COLO668 (cell line): ENCODE measurements at regions not wholly inside any gene's neighbourhood (a gene's known extent, or its start where the extent isn't known, plus 50 kb on each side); places are given as distances from the start of the nearest gene placed in this dataset.
"Not testable (repeated sequence)": the region's sequence is repeated elsewhere in the genome, so short reads cannot be mapped to it uniquely, and the experiment has no call there.

Experiments used
- DNase-seq: peaks from one replicate; lab custom pipeline; 2025; ENCODE audit not compliant: unreplicated experiment; lab: John Stamatoyannopoulos, UW

DNA sequence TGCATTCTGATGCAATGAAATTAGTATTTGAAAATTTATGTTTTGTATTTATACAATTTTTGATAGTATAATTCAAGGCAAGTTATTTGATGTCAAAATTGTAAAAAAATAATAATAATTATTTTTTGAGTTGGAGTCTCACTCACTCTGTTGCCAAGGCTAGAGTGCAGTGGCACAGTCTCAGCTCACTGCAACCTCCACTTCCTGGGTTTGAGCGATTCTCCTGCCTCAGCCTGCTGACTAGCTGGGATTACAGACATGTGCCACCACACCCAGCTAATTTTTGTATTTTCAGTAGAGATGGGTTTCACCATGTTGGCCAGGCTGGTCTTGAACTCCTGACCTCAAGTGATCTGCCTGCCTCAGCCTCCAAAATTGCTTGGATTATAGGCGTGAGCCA, 342.4 kb upstream of the ARPP21 start:
- not testable (repeated sequence) for DNase-seq

GRCh38 chr3:35305406-35305805, 333.9 kb upstream of the ARPP21 start:
- DNase-seq, result no peak

GRCh38 chr3:35307296-35307695, 332.0 kb upstream of the ARPP21 start:
- no peak for DNase-seq

GRCh38 chr3:35316841-35317240, 322.5 kb upstream of the ARPP21 start:
- not testable (repeated sequence) for DNase-seq

GRCh38 chr3:35320646-35321407, 318.5 kb upstream of the ARPP21 start:
- DNase-seq, result no peak

GRCh38 chr3:35322070-35322469, 317.3 kb upstream of the ARPP21 start:
- DNase-seq, result no peak

GRCh38 chr3:35335703-35336102, 303.6 kb upstream of the ARPP21 start:
- DNase-seq, result no peak

GRCh38 chr3:35336601-35337000, 302.7 kb upstream of the ARPP21 start:
- no peak for DNase-seq

GRCh38 chr3:35338186-35338585, 301.1 kb upstream of the ARPP21 start:
- DNase-seq, result no peak

- DNase-seq, result no peak
Observed at GRCh38 chr3:35380196-35380595, 259.1 kb upstream of the ARPP21 start.

- DNase-seq, result no peak
Observed at GRCh38 chr3:35383216-35383615, 256.1 kb upstream of the ARPP21 start.

DNA sequence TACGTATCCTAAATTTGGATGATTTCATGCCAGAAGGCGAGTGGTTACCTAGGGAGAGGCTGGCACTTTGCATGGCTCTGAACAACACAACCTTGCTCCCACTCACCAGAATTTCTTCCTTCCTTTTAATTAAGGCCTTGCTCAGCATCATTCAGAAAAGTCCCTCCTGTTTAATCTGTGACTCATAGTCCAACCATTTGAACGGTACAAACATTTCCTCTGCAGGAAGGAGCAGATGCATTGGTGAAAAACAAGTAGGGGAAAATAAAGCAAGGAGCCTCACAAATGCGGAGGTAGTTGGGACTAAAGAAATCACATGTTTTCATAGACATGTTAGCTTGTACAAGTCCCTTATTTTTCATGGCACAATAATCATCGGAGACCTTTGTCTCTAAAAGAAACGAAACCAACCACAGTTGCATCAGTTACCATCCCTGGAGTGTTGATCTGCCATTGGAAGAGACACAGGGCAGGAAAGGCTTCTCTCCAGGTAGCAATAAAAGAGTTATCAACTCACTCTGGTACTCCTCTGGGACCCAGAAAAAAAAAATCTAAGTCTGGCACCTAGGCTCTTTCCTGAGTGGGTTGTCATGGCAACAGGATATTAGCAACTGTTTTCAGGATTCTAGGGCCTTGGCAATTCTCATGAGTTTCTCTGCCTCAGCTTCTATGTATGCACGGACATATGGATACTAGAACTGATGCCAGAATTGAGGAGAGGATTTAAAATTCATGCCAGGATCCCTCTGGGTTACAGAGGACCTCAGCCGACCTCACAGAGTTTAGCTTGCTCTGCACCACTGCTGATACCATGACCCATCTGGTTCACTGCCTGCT, 255.4 kb upstream of the ARPP21 start:
- DNase-seq, result no peak

GRCh38 chr3:35385271-35385670, 254.1 kb upstream of the ARPP21 start:
- DNase-seq, result no peak

DNA sequence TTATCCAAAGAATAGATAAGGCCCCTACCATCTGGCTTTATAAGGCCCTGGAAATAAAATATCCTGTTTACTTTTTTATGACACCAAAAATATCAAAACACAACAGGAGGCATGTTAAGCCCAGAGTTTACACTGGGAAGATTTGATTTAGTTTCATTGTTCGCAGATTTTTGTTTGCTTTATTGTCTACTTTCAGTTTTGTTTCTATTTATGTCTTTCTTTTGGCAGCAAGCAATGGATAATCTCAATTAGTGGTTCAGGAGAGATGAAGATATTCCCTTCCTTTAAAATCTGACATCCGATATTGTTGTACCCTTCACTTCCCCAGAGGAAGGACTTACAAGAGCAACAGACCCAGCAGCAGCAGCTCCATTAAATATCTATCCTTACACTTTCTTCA, 249.4 kb upstream of the ARPP21 start:
- no peak for DNase-seq

DNA sequence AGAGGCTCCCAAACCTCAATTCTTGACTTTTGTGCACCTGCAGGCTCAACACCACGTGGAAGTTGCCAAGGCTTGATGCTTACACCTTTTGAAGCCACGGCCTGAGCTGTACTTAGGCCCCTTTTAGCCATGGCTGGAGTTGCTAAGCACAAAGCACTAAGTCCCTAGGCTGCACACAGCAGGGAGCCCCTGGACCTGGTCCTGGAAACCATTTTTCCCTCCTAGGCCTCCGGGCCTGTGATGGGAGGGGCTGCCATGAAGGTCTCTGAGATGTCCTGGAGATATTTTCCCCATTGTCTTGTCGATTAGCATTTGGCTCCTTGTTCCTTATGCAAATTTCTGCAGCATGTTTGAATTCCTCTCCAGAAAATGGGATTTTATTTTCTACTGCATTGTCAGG, 247.1 kb upstream of the ARPP21 start:
- no peak for DNase-seq

DNA sequence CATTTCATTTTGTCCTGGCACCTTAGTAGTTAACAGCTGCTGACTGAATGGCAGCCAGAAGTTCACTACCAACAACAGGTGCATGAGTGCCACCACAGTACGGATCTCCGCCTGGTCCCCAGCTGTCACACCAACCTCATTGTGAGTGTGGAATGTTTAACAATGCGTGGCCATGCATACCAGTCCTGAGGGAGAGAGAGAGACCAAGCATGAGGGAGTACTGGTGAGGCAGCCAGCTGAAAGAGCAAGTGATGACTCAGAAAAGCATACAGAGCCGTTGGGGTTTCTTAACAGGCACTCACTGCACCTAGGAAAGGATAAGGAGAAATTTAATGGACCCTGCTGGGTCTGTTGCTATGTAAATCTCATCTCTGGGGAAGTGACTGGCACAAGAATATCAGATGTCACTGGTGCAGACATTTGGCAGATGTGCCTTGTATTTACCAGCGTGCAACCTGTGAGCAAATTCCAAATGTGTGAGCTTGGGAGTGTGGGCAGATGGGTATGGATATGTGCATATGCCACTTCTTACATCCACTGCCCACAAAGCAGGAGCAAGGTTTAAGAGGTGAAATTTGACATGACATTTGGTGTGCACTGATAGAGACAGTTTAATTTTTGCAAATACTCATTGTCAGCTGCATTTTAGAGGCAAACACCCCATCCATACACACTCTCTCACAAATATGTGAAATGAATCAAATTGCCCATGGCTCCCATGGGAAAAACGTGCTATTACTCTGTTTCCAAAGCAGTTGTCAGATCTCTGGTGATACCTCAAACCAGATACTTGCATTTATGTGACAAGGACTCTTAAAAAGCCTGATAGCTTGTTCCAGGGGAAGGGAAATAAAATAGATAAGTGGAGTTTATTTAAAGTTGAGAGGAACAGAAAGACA, 245.2 kb upstream of the ARPP21 start:
- DNase-seq, result peak; percentile 22

DNA sequence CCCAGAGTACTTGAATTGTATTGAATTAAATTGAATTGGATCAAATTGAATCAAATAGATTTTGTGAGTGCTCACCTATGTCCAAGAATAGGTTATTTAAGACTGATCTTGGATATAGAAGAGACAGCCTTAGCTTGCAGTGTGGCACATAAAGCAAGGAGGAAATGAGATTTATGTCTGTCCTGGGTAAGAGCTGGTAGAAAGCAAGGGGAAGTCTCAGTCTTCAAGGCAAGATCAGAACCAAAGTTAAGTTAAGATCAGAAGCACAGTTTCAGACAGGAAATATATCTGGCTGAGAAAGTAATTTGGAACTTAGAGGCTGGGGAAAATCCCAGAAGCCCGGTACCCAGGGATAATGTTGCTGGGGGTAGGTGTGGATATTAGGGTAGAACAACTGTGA, 244.4 kb upstream of the ARPP21 start:
- no peak for DNase-seq

DNA sequence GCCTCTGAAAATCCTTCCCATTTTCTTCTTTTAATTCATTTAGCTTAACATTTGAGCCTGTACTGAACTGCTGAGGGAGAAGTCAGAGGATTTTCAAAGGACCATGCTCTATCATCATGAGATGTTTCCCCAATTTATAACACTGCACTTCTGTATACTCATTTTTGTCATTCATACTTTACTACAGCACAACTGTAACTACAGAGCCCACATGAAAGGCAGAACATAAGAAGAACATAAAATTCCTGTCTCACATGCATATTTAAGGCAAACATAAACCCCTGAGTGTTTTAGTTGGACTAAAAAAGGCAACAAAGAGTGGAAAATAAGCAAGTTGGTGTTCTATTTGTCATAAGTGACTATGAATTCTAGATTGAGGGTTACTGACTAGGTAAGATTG, 237.7 kb upstream of the ARPP21 start:
- DNase-seq, result no peak

DNA sequence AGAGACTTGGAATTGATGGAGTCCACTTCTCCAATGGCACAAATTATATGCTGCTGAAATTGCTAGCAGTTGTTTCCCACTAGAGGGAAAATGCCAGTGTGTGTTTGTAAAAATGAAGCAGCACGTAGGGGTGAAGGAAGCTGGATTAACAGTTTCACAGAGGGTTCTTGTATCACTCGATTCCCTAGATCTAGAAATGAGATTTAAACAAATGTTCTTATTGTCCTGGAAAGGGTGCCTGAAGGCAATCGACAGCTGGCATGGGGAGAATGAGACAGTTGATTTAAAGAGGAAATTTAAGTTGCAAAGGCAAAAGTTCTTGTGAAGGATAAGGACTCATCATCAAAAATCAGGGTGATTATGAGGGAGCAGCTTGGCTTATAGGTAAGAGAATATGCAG, 234.8 kb upstream of the ARPP21 start:
- DNase-seq, result no peak

GRCh38 chr3:35408882-35409281, 230.4 kb upstream of the ARPP21 start:
- no peak for DNase-seq

DNA sequence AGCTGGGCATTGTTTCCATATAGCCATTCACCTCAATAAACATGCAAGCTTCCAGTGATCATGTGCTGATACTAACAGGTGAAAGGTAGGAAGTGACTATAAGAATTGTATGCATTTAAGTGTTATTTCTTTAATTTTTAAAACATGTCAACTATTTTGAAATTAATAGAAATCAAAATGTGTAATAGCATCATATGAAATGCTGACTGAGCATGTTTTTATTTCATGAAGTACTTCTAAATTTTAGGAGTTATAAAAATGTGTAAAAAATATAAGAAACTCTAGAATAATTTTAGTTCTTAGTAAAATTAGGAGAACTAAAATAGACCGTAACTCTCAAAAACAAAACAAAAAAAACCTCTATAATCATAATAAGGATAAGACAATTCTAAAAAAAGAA, 229.3 kb upstream of the ARPP21 start:
- no peak for DNase-seq
